Superior temporal gyrus (tissue), 1 donor: ENCODE measurements at regions not wholly inside any gene's neighbourhood (a gene's known extent, or its start where the extent isn't known, plus 50 kb on each side); places are given as distances from the start of the nearest gene placed in this dataset.

Source experiments
- DNase-seq: peaks from one replicate; pipeline ENCODE4 v3.0.0-alpha.2; 2016; ENCODE audit errors: extremely low spot score

- no peak for DNase-seq
These were observed 301.7 kb upstream of the ZFP64 start for GRCh38 chr20:52493171-52493721.

- no peak for DNase-seq
These were observed 299.3 kb upstream of the ZFP64 start for GRCh38 chr20:52490711-52491430.

- DNase-seq = no peak
These were observed 292.9 kb upstream of the ZFP64 start for GRCh38 chr20:52484438-52484837.

DNA sequence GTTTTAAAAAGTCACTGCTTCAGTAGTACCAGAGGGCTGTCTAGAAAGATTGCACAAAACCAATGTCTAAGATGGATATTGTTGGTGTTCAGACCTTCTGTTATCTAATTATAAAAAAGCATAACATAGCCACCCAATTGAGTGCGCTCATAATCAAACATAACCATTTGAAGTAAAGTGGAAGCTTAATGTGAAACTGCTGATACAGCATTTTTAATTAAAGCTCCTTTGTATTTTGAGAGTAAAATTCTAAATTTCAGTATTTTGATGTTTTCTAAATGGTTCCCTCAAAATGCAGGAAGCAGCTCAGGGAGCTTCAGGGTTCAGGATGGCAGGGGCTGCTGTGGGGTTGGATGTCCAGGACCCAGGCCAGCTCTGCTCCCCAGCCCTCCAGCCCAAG lies 291.8 kb upstream of the ZFP64 start:
- no peak for DNase-seq

GRCh38 chr20:52482044-52482443 lies 290.5 kb upstream of the ZFP64 start:
- no peak for DNase-seq

DNA sequence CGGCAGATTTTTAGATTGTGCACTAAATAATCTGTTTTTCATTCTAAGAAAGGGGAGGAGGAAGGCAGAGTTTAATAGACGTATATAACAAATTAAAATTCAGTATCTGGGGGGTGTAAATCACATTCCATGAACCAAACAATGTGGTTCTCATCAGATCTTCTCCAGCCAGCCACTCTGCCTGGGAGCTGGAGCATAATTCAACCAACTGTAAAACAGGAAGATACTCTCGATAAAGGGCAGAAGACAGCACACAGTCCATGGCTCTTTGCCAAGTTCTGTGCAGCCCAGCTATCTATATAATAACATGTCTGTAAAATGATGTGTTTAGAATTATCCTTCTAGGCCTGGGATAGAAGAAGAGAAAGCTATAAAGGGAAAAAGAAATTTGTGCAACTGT lies 289.9 kb upstream of the ZFP64 start:
- DNase-seq = no peak

- no peak for DNase-seq
These were observed 284.6 kb upstream of the ZFP64 start for GRCh38 chr20:52476074-52476750.

DNA sequence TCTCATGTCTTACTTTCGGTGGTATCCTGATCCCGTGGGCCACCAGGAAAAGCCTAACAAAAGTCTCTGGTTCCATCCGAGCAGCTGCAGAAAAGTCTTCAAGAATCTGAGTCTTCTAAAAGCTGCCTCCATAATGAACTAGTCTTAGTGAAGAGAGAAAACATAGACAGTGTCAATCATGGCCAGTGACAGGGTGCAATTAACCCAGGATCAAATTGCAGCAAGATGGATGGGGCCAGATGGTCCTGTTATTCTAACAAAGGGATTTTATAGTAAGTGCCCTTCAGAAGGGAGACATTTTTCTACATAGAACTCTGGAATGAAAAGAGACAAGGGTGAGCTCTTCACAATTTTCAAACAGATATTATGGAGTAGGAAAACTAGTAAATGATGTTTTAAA lies 281.6 kb upstream of the ZFP64 start:
- DNase-seq = no peak

- DNase-seq = no peak
These were observed 279.0 kb upstream of the ZFP64 start for GRCh38 chr20:52470561-52470960.

GRCh38 chr20:52469128-52469527 lies 277.5 kb upstream of the ZFP64 start:
- DNase-seq = no peak

GRCh38 chr20:52465991-52466390 lies 274.4 kb upstream of the ZFP64 start:
- DNase-seq = no peak

DNA sequence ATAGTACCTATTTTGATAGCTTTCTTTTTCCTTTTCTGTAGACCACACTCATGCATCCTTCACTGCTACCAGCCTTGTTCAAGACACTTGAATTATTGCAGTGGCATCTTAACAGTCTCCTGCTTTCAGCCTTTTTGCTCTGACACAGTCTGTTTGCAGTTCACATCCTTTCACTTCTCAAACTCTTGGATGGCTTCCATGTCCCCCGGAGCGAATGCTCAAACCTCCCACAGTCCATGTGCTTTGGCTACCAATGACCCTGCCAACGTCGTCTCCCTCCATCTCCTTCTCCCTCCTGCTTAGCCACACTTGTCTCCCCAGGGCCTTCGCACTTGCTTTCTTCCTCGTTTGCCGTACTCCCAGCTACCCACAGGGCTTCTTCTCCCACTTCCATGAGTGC lies 270.0 kb upstream of the ZFP64 start:
- DNase-seq = no peak

GRCh38 chr20:52459150-52459549 lies 267.6 kb upstream of the ZFP64 start:
- no peak for DNase-seq

DNA sequence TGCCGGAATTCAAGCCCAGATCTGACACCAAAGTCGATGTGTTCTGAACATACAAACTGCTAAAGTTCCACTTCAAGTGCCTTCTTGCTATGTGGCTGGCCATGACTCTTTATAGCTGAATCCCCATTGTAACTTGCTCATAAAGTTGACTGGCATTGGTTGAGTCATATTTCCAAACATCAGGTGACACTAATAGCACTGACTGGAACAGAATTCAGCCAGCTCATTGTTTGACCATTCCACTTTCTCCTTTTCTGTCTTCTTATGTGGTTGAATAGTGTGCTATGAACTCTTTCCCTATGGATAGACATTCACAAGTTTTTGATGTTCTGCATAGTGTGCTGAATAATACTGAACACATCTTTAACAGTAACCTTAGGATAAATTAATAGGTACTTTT lies 266.2 kb upstream of the ZFP64 start:
- DNase-seq = no peak

DNA sequence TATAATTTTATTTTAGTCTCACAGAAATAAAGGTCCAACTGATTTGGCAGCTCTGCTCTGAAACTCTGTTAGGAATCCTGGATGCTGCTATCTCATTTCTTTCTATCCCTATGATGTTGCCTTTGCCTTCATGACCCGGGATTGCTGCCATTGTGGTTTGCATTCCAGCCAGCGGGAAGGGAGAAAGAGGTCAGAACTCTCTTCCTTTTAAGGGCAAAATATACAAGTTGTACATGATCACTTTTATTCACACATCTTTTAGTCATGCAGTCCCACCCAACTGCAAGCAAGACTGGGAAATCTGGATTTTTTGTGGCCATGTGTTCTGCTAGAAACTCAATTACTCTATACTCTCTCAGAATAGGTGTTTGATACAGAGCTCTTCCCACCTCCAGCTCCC lies 263.1 kb upstream of the ZFP64 start:
- no peak for DNase-seq

GRCh38 chr20:52448513-52449232 lies 257.1 kb upstream of the ZFP64 start:
- no peak for DNase-seq

- no peak for DNase-seq
These were observed 255.6 kb upstream of the ZFP64 start for GRCh38 chr20:52447225-52447551.

DNA sequence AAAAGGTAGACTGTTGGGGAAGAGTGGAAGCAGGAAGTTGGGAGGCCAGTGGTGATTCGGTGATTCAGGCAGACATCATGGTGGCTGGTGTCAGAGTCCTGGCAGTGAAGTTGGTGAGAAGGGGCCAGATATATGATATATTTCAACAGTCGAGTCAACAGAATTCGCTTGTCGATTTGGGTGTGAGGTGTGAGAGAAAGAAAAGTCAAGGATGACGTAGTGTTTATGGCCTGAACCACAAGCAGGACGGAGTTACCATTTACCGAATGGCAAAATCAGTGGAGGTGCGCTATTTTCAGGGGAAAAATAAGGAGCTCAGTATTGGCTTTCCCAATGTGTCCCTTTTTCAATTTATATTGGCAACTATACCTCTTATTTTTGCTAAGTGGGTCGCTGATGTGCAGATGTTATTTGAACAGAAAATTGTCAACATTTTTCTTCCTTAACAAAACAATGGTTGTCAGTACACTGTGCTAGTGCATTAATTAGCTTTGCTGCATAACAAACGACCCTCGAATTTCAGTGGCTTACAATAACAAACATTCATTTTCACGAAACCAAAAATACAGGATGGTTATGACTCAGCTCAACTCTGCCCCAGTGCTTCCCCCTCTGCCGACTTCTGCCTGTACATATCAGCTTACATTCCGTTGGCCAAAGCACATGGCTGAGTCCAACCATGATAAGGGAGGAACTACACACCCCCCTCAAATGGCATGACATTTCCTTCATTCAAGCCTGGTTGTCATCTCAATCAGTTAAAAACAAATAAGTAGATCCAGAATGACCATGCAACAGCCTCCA lies 255.0 kb upstream of the ZFP64 start:
- DNase-seq = no peak

GRCh38 chr20:52444455-52444854 lies 252.9 kb upstream of the ZFP64 start:
- no peak for DNase-seq

DNA sequence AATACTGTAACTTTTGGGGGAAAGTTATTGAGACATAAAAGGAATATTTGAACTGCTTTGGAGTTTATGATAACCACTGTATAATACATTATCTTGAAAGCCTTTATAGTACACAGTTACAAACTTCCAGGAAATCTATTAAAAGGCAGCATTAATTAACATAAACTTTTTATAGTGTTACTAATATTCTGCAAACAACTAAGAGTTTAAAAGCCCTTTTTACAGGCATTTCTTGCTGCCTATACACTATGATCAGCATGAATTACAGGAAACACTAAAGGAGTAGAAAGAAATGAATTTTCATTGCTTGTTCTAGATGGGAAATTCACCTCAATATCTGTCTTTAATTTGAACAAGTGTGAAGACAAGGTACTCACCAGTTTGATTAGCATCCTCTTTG lies 252.3 kb upstream of the ZFP64 start:
- DNase-seq = no peak

DNA sequence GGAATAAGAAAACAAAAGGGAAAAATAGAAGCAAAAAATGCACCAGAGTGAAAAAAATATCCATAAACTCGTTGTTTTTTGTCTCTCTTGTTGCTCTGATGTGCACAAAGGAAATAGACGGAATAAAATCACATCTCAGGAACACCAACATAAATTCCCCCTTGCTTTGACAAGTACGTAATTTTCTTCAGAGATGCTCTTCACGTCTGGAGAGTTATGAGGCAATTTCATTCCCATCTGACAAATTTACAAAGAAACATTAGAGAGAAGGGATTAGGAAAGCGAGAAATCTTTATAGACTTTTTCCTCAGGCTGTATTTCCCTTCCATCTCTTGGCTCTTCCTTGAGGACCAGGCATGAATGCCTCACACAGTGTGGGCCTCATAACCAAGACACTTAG lies 250.1 kb upstream of the ZFP64 start:
- DNase-seq = no peak

DNA sequence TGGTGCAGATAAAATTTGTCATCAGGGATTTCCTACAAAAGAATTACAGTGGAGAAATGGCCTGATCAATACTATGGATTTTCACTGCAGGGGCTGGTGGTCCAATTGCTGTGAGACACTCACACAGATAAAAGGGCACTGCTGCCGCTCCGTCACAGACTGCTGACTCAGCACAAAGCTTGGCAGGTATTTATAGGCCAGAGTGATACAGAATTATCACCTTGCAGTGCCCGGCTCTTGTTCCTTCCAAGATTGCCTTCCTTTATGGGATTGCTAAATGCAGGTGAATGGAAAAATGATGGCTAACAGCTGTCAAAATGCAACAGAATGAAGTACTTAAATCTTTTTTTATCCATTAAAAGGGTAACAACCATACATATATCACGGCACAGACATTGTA lies 247.8 kb upstream of the ZFP64 start:
- DNase-seq = no peak
